ENCODE measurements at regions not wholly inside any gene's neighbourhood (a gene's known extent, or its start where the extent isn't known, plus 50 kb on each side); places are given as distances from the start of the nearest gene placed in this dataset.

DNA sequence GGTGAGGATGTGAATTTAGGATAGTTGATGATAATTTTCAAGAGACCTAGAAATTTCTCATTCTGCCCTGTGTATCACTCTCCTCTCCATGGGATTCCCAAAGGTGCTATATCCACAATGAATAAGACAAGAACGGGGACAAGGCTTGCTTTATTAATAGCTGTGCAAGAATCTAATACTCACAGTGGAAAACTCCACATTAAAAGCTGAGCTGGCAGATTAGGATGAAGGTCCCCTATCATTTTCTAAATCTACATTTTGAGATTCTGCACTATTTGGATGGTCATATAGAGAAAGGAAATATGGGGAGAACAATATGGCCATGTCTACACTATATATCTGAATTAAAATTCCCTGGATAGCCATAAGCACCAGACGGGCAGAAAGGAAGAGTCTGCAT, 411.0 kb upstream of the TGFBR2 start:
- ChIA-PET POLR2A (no interaction called here), CTCF (interaction anchor here (0.8 to 4.5 kb wide), 6 partner anchors 7 to 1279 kb away, joined by 3 to 65 read pairs (median 3); no protein-coding TSS in a partner anchor)
- no CpG with 5 or more reads among the region's 2 CpGs for WGBS (ENCODE audit: insufficient coverage)
- Histone ChIP-seq H3K4me3 (ENCODE audit: control insufficient read depth in 1 of 7, extremely low read depth in 1 of 7, insufficient read depth in 4 of 7, low read depth in 2 of 7, low read length in 6 of 7) (no peak overlapping the region), H3K27ac (ENCODE audit: insufficient read depth in 1 of 2, low read depth in 1 of 2, low read length in 2 of 2, poor library complexity in 1 of 2, severe bottlenecking in 2 of 2) (no peak overlapping the region), H3K9me3 (ENCODE audit: control extremely low read depth in 1 of 5, control insufficient read depth in 4 of 5, insufficient read depth in 2 of 5, low read depth in 1 of 5, low read length in 4 of 5) (no peaks in the 10 kb centered on the region), H3K27me3 (replicated peaks in 2 of 5; ENCODE audit: control insufficient read depth in 4 of 5, insufficient read depth in 5 of 5, low read length in 4 of 5) (no peaks in the 10 kb centered on the region), H3K4me1 (ENCODE audit: control extremely low read depth in 1 of 4, control insufficient read depth in 4 of 4, insufficient read depth in 4 of 4, low read length in 3 of 4) (peaks cover 3 to 24% (median 15%) of the 10 kb centered on the region in 4 experiments), H3K36me3 (ENCODE audit: control insufficient read depth in 4 of 4, insufficient read depth in 4 of 4, low read length in 3 of 4) (no peaks in the 10 kb centered on the region)
- DNase-seq = no peak

DNA sequence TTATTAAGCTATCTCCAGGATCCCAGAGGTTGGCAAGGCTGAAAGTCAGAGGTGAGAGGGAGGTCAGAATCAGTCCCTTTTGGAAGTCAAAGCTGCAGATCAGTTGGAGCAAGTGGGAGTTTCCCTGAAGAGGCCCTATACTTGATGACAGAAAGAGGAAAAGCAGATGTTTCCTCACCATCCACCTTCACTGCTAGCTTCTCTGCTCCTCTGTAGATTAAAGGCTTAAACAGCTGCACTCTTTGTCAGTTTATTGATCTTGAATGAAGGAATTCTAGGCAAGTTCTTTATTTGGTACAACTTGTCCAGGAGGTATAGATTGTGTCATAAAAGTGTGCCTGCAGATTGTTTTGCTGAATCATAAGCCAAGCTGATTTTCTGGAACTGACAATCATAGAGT, 408.2 kb upstream of the TGFBR2 start:
- ChIA-PET POLR2A (interaction anchor here (0.5 to 1.2 kb wide), 3 partner anchors 76 to 157 kb away, joined by 3 read pairs; no protein-coding TSS in a partner anchor), CTCF (interaction anchor here (0.7 to 4.5 kb wide), 26 partner anchors 10 to 1283 kb away, joined by 3 to 65 read pairs (median 4); no protein-coding TSS in a partner anchor)
- H3K27ac ChIP-seq (ENCODE audit: insufficient read depth in 1 of 2, low read depth in 1 of 2, low read length in 2 of 2, poor library complexity in 1 of 2, severe bottlenecking in 2 of 2) = no peak overlapping the region
- peaks cover 3 to 21% (median 15%) of the 10 kb centered on the region in 4 experiments for H3K4me1 ChIP-seq (ENCODE audit: control extremely low read depth in 1 of 4, control insufficient read depth in 4 of 4, insufficient read depth in 4 of 4, low read length in 3 of 4)
- peak in 2 of 3 donors; percentile 40 to 55 for DNase-seq
- H3K4me3 ChIP-seq (ENCODE audit: control insufficient read depth in 1 of 7, extremely low read depth in 1 of 7, insufficient read depth in 4 of 7, low read depth in 2 of 7, low read length in 6 of 7) = no peak overlapping the region
- no peaks in the 10 kb centered on the region for H3K36me3 ChIP-seq (ENCODE audit: control insufficient read depth in 4 of 4, insufficient read depth in 4 of 4, low read length in 3 of 4)
- no peaks in the 10 kb centered on the region for H3K9me3 ChIP-seq (ENCODE audit: control extremely low read depth in 1 of 5, control insufficient read depth in 4 of 5, insufficient read depth in 2 of 5, low read depth in 1 of 5, low read length in 4 of 5)
- no peaks in the 10 kb centered on the region for H3K27me3 ChIP-seq (replicated peaks in 2 of 5; ENCODE audit: control insufficient read depth in 4 of 5, insufficient read depth in 5 of 5, low read length in 4 of 5)

DNA sequence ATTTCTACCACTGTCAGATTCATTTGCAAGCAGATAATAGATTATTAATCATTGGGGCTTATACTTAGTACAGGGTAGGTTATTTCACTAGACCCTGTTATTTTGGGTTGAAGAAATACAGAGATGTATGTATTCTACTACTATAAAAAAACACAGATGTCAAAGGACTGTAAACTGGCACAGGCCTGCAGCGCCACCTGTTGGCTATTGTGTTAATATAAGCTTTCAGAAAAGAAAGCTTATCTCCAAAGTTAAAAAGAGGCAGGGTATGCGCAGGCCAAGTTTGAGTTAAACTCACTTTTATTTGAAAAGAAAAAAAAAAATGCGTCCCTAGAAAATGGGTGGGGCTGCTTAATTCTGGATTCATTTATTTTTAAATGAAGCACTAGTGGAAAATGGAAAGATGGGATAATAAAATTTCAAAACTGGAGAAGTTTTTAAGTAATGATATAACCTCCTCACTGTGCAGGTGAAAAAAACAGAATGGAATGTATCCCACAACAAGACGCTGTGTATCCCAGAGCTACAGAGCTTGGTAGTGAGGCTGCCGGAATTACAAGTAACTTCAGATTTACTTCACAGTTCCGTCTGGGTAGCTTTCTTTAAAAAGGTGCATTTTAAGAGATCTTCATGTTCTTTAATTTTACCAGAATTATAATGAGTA, 407.2 kb upstream of the TGFBR2 start:
- CTCF ChIA-PET = interaction anchor here (0.6 to 4.5 kb wide), 23 partner anchors 10 to 1284 kb away, joined by 3 to 65 read pairs (median 4); no protein-coding TSS in a partner anchor
- Histone ChIP-seq H3K4me1 (ENCODE audit: control extremely low read depth in 1 of 4, control insufficient read depth in 4 of 4, insufficient read depth in 4 of 4, low read length in 3 of 4) (peaks cover 0 to 13% (median 11%) of the 10 kb centered on the region in 4 experiments), H3K9me3 (ENCODE audit: control extremely low read depth in 1 of 5, control insufficient read depth in 4 of 5, insufficient read depth in 2 of 5, low read depth in 1 of 5, low read length in 4 of 5) (no peaks in the 10 kb centered on the region), H3K36me3 (ENCODE audit: control insufficient read depth in 4 of 4, insufficient read depth in 4 of 4, low read length in 3 of 4) (no peaks in the 10 kb centered on the region), H3K4me3 (ENCODE audit: control insufficient read depth in 1 of 7, extremely low read depth in 1 of 7, insufficient read depth in 4 of 7, low read depth in 2 of 7, low read length in 6 of 7) (no peak overlapping the region), H3K27ac (ENCODE audit: insufficient read depth in 1 of 2, low read depth in 1 of 2, low read length in 2 of 2, poor library complexity in 1 of 2, severe bottlenecking in 2 of 2) (no peak overlapping the region), H3K27me3 (replicated peaks in 2 of 5; ENCODE audit: control insufficient read depth in 4 of 5, insufficient read depth in 5 of 5, low read length in 4 of 5) (no peaks in the 10 kb centered on the region)
- 65% methylated on average over 4 of the region's 6 CpGs for WGBS (ENCODE audit: insufficient coverage)
- POLR2A ChIA-PET = no interaction called here
- DNase-seq = peak; percentile 46 to 79 (median 65)

DNA sequence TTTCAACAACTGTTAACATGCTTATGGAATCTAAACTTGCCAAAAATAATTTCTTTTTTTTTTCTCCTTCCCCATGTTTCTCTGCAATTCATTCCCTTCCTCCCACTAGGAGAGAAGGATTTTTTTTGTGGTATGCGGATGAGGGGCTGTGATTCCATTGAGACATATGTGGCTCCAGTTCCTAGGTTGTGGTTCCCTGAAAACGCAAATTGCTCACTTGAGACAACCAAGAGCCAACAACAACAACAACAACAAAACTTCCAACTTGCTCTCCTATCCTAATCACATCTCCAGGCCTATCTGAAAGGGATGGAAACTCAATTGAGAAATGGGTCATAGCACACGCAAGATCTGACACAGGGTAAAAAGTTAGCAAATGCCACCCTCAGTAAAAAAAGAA, 406.5 kb upstream of the TGFBR2 start:
- 100% methylated on average over 1 of the region's 3 CpGs for WGBS (ENCODE audit: insufficient coverage)
- CTCF ChIA-PET = interaction anchor here (0.9 to 4.5 kb wide), 9 partner anchors 11 to 494 kb away, joined by 3 to 65 read pairs (median 3); no protein-coding TSS in a partner anchor

DNA sequence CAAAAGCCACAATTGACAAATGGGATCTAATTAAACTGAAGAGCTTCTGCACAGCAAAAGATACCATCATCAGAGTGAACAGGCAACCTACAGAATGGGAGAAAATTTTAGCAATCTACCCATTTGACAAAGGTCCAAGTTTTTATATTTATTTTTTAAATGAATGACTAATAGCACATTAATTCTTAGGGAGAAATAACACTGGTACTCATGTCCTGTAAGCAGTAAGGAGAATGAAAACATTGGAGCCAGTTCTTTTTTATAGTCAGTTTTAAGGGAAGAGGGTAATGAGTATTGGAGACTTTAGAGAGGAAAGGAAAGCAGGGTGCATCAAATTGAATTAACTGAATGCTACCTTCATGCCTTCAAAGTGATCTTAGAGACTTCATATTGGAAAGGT, 404.7 kb upstream of the TGFBR2 start:
- CTCF ChIA-PET = interaction anchor here (0.8 to 1.3 kb wide), 3 partner anchors 14 to 492 kb away, joined by 3 to 4 read pairs (median 4); no protein-coding TSS in a partner anchor
- H3K27ac ChIP-seq (ENCODE audit: insufficient read depth in 1 of 2, low read depth in 1 of 2, low read length in 2 of 2, poor library complexity in 1 of 2, severe bottlenecking in 2 of 2) = no peak overlapping the region
- POLR2A ChIA-PET = no interaction called here
- H3K9me3 ChIP-seq (ENCODE audit: control extremely low read depth in 1 of 5, control insufficient read depth in 4 of 5, insufficient read depth in 2 of 5, low read depth in 1 of 5, low read length in 4 of 5) = no peaks in the 10 kb centered on the region
- DNase-seq = no peak
- no peak overlapping the region for H3K4me3 ChIP-seq (ENCODE audit: control insufficient read depth in 1 of 7, extremely low read depth in 1 of 7, insufficient read depth in 4 of 7, low read depth in 2 of 7, low read length in 6 of 7)
- peaks cover 0 to 13% (median 11%) of the 10 kb centered on the region in 4 experiments for H3K4me1 ChIP-seq (ENCODE audit: control extremely low read depth in 1 of 4, control insufficient read depth in 4 of 4, insufficient read depth in 4 of 4, low read length in 3 of 4)
- H3K27me3 ChIP-seq (replicated peaks in 2 of 5; ENCODE audit: control insufficient read depth in 4 of 5, insufficient read depth in 5 of 5, low read length in 4 of 5) = no peaks in the 10 kb centered on the region
- no peaks in the 10 kb centered on the region for H3K36me3 ChIP-seq (ENCODE audit: control insufficient read depth in 4 of 4, insufficient read depth in 4 of 4, low read length in 3 of 4)

More for the DNA sequence above, 406.5 kb upstream of the TGFBR2 start:
- no peaks in the 10 kb centered on the region for H3K36me3 ChIP-seq (ENCODE audit: control insufficient read depth in 4 of 4, insufficient read depth in 4 of 4, low read length in 3 of 4)
- POLR2A ChIA-PET = no interaction called here
- peaks cover 0 to 13% (median 11%) of the 10 kb centered on the region in 4 experiments for H3K4me1 ChIP-seq (ENCODE audit: control extremely low read depth in 1 of 4, control insufficient read depth in 4 of 4, insufficient read depth in 4 of 4, low read length in 3 of 4)
- no peak overlapping the region for H3K4me3 ChIP-seq (ENCODE audit: control insufficient read depth in 1 of 7, extremely low read depth in 1 of 7, insufficient read depth in 4 of 7, low read depth in 2 of 7, low read length in 6 of 7)
- no peak for DNase-seq
- no peaks in the 10 kb centered on the region for H3K9me3 ChIP-seq (ENCODE audit: control extremely low read depth in 1 of 5, control insufficient read depth in 4 of 5, insufficient read depth in 2 of 5, low read depth in 1 of 5, low read length in 4 of 5)
- H3K27ac ChIP-seq (ENCODE audit: insufficient read depth in 1 of 2, low read depth in 1 of 2, low read length in 2 of 2, poor library complexity in 1 of 2, severe bottlenecking in 2 of 2) = no peak overlapping the region
- H3K27me3 ChIP-seq (replicated peaks in 2 of 5; ENCODE audit: control insufficient read depth in 4 of 5, insufficient read depth in 5 of 5, low read length in 4 of 5) = no peaks in the 10 kb centered on the region

DNA sequence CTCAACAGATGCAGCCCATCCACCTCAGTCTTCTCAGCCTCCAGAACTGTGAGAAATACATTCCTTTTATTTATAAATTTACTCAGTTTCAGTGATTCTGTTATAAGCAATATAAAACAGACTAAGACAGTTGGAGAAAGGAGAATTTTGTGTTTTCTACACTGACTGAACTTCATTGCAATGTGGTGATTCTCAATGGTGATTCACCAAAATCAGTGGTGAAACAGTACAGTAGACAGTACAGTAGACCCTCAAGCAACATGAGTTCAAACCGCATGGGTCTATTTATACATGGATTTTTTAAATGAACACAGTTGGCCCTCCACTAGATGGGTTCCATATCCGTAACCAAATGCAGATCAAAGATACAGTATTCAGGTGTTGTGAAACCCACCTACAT, 403.1 kb upstream of the TGFBR2 start:
- H3K27me3 ChIP-seq (replicated peaks in 2 of 5; ENCODE audit: control insufficient read depth in 4 of 5, insufficient read depth in 5 of 5, low read length in 4 of 5) = no peaks in the 10 kb centered on the region
- WGBS (ENCODE audit: insufficient coverage) = 100% methylated on average over 1 of the region's 2 CpGs
- no peak for DNase-seq
- H3K4me3 ChIP-seq (ENCODE audit: control insufficient read depth in 1 of 7, extremely low read depth in 1 of 7, insufficient read depth in 4 of 7, low read depth in 2 of 7, low read length in 6 of 7) = no peak overlapping the region
- H3K27ac ChIP-seq (ENCODE audit: insufficient read depth in 1 of 2, low read depth in 1 of 2, low read length in 2 of 2, poor library complexity in 1 of 2, severe bottlenecking in 2 of 2) = no peak overlapping the region
- no peaks in the 10 kb centered on the region for H3K36me3 ChIP-seq (ENCODE audit: control insufficient read depth in 4 of 4, insufficient read depth in 4 of 4, low read length in 3 of 4)
- POLR2A ChIA-PET = no interaction called here
- H3K4me1 ChIP-seq (ENCODE audit: control extremely low read depth in 1 of 4, control insufficient read depth in 4 of 4, insufficient read depth in 4 of 4, low read length in 3 of 4) = peaks cover 0 to 7% (median 6%) of the 10 kb centered on the region in 4 experiments
- H3K9me3 ChIP-seq (ENCODE audit: control extremely low read depth in 1 of 5, control insufficient read depth in 4 of 5, insufficient read depth in 2 of 5, low read depth in 1 of 5, low read length in 4 of 5) = no peaks in the 10 kb centered on the region
- CTCF ChIA-PET = interaction anchor here (0.7 kb wide), 1 partner anchor 11 kb away, joined by 3 read pairs; no protein-coding TSS in a partner anchor

DNA sequence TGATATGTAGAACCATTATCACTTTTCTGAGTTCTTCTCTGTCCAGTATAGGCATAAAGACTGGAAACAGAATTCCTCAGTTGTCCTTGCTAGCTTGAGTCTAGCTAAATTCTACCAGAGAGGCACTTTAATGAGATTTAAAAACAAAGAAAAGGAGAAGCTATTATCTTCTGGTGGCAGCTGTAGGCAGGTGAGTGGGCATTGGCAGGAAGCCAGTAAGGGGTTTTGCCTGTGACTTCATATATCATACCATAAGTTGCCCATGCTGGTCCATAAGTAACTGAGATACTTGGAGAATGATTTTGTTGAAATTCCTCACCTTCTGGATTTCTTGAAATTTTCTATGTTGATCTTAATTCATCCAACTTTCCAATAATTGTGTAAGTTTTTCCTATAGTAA, 402.3 kb upstream of the TGFBR2 start:
- no peaks in the 10 kb centered on the region for H3K36me3 ChIP-seq (ENCODE audit: control insufficient read depth in 4 of 4, insufficient read depth in 4 of 4, low read length in 3 of 4)
- ChIA-PET CTCF (interaction anchor here (0.7 to 1.4 kb wide), 2 partner anchors 12 to 489 kb away, joined by 3 to 9 read pairs; no protein-coding TSS in a partner anchor), POLR2A (no interaction called here)
- H3K27me3 ChIP-seq (replicated peaks in 2 of 5; ENCODE audit: control insufficient read depth in 4 of 5, insufficient read depth in 5 of 5, low read length in 4 of 5) = no peaks in the 10 kb centered on the region
- H3K4me1 ChIP-seq (ENCODE audit: control extremely low read depth in 1 of 4, control insufficient read depth in 4 of 4, insufficient read depth in 4 of 4, low read length in 3 of 4) = no peaks in the 10 kb centered on the region
- no peak overlapping the region for H3K27ac ChIP-seq (ENCODE audit: insufficient read depth in 1 of 2, low read depth in 1 of 2, low read length in 2 of 2, poor library complexity in 1 of 2, severe bottlenecking in 2 of 2)
- DNase-seq = peak; percentile 14 to 73 (median 70)
- no peaks in the 10 kb centered on the region for H3K9me3 ChIP-seq (ENCODE audit: control extremely low read depth in 1 of 5, control insufficient read depth in 4 of 5, insufficient read depth in 2 of 5, low read depth in 1 of 5, low read length in 4 of 5)
- no peak overlapping the region for H3K4me3 ChIP-seq (ENCODE audit: control insufficient read depth in 1 of 7, extremely low read depth in 1 of 7, insufficient read depth in 4 of 7, low read depth in 2 of 7, low read length in 6 of 7)

All from common myeloid progenitor, CD34-positive (primary cell).